ENCODE measurements at regions not wholly inside any gene's neighbourhood (a gene's known extent, or its start where the extent isn't known, plus 50 kb on each side); places are given as distances from the start of the nearest gene placed in this dataset.
A peak's percentile ranks its signal among the peaks of the same experiment; 100 is the strongest.
"Not testable (repeated sequence)": the region's sequence is repeated elsewhere in the genome, so short reads cannot be mapped to it uniquely, and the experiment has no call there.

DNA sequence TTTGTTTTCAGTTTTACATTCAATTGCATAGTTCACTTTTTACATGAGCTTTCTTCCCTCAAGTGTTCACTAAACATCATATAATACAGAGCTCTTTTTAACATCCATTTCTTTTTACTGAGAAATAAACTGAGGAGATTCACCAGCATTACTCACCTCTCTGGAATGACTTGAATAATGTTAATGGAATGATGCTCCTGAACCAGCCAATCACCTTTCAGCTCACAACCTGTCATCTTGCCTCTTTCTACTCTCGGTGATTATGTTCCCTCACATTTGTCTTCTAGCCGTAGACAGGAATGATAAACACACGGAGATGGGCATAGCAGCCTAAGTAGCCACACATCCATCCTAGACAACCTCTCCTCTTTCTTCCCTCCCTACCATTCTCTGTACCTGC lies 301.7 kb downstream of the PAX3 start:
- DNase-seq = no peak

DNA sequence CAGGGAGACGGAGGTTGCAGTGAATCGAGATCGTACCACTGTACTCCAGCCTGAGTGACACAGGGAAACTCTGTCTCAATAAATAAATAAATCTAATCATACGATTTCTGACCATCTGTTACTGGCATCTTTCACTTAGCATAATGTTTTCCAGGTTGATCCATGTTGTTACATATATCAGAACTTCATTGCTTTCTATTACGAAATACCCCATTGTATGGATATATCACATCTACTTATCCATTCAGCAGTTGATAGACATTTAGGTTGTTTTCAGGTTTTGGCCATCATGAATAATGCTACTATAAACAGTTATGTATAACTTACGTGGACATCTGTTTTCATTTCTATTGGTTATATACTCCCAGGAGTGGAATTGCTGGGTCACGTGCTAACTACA lies 303.9 kb downstream of the PAX3 start:
- no peak for DNase-seq

DNA sequence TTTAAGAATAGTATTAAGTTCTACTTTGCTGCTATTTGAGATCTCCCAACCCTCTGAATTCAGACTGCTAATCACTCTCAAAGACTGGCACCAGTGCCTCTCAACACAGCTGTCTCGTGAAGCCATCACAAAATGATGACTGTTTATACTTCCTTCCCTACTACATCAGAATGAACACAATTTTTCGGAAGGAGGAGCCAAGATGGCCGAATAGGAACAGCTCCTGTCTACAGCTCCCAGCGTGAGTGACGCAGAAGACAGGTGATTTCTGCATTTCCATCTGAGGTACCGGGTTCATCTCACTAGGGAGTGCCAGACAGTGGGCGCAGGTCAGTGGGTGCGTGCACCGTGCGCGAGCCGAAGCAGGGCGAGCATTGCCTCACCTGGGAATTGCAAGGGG lies 314.4 kb downstream of the PAX3 start:
- not testable (repeated sequence) for DNase-seq

DNA sequence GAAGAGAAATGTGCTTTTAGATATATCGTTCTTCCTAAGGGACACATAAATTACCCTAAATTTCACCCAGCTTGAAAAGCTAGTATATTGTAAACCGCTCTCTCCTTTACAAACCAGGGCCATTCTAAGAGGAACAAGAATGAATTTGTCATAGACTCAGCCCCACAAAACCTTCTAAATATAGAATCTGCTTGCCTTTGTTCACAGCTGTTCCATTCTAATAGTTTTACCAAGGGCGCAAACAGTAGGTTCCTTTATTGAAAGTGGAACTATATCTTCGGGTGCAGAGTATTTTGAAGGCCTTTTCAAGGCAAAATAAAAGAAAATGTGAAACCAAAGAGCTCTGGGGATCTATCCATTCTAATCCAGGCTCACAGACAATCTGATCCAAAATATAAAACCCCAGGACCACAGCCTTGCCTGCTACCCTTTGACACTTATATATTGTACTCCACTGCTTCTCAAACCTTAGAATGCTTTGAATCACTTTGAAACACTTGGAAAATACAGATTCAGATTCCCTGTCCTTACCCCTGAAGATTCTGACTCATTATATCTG lies 316.8 kb downstream of the PAX3 start:
- no peak for DNase-seq

DNA sequence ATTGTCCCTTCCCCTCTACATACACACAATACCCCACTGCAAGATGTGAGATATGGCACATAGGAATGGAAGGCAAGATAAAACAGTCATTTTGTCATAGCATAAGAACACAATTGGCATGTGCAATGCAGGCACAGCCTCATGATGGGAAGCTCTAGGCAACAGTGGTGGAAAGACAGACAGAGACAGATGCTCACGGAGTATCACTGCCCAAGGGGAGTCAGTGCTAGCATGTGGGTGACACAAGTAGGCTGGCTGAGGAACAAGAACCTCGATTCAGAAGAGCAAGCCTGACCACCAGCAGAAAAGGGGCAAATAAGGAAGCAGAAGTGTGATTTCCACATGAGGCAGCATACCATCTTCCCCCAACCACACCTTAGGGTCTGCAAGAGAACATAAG lies 323.6 kb downstream of the PAX3 start:
- DNase-seq = no peak

DNA sequence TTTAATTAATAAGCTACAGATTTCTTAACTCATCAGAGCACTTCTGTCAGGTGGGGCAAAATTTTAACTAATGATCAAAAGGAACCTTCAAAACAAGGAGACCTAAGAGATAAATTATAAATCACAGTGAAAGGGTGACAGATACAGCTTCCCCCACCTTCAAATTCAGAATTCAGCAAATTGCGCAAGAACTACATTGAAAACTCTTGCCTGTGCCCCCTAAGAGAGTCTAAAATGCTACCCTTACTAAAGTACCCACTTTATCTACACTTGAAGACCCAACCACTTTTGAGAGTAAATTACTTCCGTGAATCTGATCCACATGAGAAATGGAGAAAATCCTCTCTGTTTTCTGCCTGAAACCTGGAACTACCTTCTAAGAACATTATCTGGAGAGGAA lies 324.9 kb downstream of the PAX3 start:
- DNase-seq = no peak

DNA sequence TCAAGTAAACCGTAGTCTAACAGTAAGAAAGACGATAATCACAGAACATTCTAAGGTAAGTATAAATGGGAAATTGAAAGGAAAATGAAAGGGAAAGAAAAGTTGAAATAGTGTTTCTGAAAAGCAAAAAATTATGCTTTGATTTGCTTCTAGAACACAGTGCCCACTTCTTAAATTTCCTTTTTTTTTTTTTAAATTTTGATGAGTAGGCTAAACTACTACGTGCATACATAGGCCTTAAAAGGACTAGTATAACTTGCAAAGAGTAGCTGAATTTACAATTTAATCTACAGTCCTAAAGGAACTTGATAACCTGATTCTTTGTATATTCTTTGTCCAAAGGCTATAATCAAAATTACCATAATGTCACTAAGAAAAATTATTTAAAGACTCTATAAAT lies 325.3 kb downstream of the PAX3 start:
- DNase-seq = no peak

DNA sequence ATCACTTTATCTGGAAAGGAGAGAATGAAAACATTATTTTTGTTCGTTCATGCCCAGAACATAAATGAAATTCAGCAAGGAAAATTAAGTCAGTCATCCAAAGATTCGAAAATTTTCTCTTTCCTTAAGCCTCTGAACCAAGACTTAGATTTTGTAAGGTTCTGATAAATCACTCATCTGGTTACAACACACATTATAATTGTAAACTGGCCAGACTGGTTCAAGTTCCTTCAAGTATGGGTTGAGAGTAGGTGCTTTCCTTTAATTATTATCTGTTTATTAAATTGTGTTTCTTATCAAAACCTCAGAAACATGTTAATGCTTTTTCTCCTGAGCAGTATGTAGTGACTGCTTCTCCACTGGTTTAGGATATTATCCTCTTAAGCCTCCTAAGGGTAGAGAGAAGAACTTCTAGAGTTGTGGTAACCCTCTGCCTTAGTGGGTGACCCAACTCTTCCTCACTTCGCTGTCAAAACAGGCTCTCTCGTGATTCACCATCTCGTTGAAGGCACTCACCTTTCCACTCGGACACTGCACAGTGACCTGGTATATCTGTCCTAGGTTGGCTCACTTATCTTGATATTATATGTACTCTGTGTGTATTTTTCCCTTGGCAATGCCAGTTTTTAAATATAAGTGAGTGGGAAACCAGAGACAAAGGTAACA lies 325.9 kb downstream of the PAX3 start:
- DNase-seq = no peak

DNA sequence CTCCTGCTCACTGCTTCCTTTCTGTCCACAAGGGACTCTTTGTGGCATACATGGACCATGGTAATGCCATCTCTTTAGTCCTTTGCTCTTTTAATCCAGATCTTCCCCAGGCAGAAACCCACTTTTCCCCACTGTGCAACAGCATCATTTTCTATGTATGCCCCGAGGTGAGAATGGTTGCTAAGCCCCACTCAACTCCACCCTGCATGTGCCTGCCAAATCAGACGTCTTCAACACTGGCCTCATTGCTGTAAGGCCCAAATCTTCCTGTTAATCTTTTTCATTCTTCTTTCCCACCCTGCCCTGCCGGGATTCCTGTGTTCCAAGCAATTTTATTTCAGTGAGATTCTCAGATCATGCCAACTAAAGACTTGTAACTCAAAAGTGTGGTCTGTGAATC lies 328.4 kb downstream of the PAX3 start:
- DNase-seq = no peak

DNA sequence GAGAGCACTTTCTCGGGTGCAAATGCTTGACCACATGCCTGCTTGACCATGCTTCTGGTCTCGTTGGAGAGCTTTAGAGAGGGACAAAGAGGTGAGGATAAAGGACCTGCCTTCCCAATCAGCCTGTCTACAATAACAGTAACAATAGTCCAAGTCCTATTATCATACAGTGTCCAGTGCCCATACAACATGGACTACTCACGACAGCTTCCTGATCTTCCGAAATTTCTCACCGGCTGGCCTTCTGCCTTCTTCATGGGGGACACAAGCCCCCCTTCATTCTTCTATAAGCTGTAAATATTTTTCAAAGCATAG lies 329.0 kb downstream of the PAX3 start:
- DNase-seq = no peak

DNA sequence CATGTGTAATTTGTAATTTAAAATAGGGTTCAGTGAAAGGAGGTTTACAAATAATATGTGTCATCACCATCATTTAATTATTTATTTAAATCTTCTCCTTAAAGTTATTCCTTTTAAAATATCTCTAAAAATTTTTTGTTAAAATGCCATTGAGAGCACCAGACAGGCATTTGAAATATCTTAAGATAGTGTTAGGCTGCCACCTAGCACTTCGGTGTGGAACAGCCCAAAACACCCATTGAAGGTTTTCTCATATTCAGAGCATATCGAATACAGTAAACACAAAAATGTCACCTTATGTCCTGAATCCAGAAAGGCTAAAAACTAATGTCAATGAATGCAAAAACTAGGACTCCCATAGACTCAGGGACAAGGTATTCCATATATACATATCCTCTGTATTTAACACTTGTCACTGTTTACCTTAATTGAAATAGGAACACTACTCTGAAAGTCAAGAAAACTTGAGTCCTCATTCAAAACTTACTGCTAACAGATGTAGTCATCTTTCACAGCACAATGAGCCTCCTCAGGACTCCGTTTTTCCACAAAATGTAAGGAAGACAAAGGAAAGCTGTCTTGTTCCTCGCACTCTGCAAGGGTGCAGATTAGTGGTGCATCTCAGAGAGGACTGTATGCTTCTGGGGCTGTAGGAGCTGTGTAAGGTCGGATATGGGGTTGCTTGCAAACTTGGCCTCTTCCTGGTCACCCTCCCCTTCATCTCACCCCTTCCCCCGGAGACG lies 329.5 kb downstream of the PAX3 start:
- DNase-seq = peak; percentile 65

DNA sequence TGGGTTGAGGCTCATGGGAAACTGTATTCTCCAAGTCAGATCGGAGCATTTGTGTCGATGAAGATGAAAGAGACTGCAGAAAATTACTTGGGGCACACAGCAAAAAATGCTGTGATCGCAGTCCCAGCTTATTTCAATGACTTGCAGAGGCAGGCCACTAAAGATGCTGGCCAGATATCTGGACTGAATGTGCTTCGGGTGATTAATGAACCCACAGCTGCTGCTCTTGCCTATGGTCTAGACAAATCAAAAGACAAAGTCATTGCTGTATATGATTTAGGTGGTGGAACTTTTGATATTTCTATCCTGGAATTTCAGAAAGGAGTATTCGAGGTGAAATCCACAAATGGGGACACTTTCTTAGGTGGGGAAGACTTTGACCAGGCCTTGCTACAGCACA lies 336.6 kb downstream of the PAX3 start:
- DNase-seq = peak; percentile 32

DNA sequence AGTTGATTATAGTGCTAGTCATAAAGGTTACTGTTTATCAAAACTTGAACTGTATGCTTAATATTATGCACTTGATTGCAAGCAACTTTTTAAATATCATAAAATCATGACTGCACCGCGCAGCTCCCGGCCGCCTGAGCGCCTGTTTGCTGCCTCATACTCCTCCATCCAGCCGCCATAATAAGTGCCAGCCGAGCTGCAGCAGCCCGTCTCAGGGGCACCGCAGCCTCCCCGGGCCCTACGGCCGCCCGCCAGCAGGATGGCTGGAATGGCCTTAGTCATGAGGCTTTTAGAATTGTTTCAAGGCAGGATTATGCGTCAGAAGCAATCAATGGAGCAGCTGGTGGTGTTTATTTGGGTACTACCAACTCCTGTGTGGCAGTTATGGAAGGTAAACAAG lies 337.2 kb downstream of the PAX3 start:
- peak; percentile 90 for DNase-seq

DNA sequence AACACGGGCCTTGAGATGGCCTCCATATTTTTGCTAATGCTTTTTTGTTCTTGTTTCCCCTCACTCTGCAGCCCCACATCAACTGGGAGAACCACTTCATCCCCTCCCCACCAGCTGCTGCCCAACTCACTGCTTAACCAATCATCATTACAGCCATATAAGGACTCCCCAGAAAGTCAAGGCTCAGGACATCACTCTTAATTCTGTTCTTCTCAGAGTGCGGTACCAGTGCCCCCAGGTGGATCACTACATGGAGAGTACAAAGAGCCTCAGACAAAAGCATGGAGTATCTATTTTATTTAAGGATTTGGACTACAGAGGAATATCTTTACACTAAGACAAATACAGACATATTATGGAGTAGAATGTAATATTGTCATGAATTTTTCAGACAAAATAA lies 340.6 kb downstream of the PAX3 start:
- DNase-seq = peak; percentile 23

DNA sequence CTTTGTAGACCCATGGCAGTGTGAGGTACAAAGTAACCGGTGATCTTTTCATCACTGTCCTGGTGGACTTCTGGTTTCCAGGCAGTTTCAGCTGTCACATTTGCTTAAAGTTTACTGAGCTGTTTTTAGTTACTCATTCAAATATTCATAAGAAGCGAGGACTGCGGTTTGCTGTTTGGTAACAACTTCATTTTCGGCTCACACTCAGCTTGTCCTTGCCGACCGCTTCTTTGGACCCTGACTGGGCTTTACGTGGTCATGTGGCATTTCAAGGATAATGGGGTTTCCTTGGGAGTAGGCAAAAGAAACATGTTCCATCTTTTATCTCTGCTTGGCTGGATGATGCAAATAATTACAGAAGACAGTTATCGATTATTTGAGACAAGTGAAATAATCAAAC lies 350.7 kb downstream of the PAX3 start:
- DNase-seq = no peak

DNA sequence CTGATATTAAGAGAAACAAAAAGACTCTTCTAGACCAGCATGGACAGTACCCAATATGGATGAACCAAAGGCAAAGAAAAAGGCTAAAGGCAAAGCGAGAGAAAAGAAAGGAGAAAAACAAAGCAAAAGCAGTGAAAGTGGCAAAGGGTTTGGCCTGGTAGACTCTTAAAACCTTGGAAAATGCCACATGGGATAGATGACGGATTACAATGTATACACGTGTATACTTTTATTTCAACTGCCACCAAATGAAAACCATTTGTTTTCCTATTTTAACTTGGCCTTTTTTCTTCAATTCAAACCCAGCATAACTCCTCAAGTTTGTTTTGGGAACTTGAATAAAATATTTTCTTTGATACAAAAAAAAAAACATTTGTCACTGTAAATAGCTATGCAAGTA lies 354.3 kb downstream of the PAX3 start:
- DNase-seq = not testable (repeated sequence)

DNA sequence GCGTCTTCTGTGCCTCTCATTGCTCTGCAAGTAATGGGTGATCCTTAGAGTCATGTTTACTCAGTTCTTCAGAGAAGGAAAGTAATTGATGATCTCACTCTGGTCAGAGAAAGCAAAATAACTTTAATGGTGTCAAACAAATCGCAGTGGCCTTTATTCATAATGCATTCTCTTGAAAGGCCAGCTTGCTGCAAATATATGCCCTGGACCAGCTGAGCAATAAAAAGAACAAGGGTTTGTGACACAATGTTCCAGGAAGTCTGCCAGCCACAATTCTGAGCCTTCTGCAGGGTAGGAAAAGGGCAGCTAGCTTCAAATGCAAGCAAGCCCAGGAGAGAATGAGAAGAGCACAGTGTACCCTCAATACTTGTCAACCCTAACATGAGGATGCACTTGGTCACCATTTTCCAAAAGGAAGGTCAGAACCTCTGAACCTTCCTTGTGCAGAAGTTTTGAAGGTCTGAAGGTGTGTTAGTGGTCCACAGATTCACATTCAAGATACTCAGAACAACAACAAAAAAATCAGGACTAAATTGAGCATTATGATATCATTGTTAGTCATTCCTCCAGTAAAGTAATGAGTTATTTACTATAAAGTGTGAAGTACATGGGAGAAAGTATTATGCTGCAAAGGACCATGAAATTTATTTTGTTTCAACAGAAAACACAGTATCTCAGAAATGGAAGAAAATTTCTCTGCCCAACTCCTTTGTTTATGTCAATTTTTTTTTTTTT lies 355.6 kb downstream of the PAX3 start:
- peak; percentile 1 for DNase-seq

DNA sequence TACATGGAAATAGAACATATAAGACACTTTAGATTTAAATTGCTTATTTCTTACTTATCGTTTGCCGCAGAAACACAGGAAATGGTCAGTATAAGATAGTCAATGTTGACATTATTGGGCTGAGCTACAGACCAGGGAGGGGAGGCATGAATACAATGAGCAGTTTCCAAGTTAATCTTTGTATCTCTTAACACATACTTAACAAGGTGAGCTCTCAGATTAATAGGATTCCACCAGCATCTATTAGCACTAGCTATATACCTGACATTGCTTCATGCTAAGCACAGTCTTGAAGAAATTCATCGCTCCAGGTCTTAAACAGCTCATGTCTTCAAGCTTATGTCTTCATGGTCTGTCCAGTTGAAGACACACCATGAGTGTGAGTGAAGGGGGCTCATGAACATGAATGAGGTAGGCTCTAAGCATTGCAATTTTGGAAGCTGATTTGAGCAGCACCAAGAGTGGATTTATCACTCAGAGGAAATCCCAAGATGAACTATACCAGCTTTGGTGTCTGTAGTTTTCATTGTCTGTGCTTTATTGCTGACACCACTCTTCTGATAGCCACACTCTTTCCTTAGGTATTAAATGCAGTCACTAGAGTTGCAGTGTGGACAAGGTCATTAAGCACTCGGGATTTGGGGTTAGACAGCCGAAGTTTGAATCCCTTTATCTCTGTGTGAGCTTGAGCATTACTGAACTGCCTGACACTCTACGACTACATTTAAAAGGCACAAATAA lies 359.3 kb upstream of the EPHA4 start:
- DNase-seq = no peak

DNA sequence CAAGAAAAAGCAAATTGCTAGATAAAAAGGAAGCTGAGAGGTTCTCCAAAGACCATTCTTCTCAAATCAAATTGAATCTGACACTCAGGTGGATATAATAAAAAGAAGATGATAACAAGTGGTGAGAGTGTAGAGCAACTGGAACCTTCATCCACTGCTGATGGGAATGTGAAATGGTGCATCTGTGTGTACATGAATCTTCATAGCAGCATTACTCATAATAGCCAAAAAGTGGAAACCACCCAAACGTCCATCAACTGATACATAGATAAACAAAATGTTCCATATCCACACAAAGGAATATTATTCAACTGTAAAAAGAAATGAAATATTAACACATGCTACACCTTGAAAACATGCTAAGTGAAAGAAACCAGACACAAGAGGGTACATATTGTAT lies 357.2 kb upstream of the EPHA4 start:
- no peak for DNase-seq

DNA sequence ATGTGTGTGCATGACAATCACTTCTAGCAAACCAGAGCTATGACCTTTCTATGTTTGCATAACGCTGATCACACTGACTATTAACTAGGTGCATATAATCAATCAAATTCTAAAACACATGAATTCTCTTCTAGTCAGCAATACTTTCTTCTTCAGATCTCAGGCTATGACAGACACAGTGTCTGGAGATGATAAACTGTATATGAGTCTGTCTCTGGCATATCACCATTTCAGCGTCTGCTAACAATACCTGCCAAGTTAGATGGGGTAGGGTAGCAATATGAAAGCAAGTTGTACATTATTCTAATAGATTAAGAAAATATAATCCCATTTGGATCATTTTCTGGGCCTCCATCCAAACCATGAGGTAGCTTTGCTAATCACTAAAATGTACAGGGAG lies 354.2 kb upstream of the EPHA4 start:
- DNase-seq = no peak

DNA sequence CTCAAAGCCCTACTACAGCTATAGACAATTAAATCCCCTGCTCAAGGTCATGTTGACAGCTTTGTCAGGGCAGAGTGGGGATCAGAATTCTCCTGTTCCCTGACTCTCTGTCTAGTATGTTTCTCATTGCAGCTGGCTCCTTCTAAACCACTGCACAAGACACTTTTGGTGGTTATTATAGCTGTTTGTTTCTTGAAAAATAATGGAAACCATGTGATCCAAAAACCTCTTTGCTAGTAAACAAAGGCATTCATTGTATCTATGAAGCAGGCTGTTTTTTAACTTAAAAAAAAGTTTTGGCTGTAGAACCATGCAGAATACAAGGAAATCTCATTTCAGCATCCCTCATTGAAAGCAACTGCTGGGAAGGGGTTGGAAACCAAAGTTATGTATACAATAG lies 352.5 kb upstream of the EPHA4 start:
- no peak for DNase-seq

DNA sequence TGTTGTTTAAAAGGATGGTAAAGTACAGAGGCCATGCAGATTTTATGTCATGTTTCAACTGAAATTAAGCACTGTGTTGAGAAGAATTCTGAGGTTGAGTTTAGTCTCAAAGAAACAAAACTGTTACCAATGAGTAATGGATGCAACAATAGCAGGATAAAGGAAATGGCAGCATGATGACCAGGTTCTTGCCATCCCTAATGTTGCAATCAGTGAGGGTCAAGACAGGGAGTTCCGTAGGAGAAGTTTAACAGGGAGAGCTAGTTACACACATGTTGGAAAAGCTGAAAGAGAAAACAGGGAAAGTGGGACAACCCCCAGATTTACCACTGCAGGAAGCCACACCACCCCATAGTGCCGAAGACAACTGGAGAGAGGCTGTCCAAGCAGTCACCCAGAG lies 343.8 kb upstream of the EPHA4 start:
- no peak for DNase-seq

DNA sequence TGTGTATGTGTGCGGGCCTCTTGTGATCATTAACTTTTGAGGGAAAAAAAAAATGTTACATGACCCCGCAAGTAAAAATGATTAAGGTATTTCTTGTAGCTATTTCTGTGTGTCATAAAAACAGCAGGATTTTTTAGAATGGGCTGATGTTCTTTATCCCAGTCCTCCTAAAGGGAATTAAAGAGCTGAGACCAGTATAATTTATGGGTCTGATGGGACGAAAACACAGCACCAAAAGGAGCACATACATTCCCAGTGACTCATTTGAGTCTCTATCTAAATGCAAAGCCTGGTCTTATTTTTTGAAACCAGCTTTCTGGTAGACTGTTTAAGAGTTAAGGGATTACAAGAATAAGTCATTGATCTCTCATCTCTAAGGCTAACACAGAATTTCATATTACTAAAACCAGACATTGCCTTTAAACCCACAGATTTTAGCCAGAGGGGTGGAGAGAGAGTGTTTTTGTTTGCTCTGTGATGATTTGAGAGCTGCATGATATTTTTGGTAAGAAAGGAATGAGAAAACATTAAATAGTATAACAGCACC lies 342.3 kb upstream of the EPHA4 start:
- peak; percentile 15 for DNase-seq

Data from NCI-H69 (cell line).